Kasumi-1 (cell line): ENCODE measurements at regions not wholly inside any gene's neighbourhood (a gene's known extent, or its start where the extent isn't known, plus 50 kb on each side); places are given as distances from the start of the nearest gene placed in this dataset.

Experiments used
- DNase-seq, 2 experiments: peaks; one replicate each; lab custom pipeline; 2025; lab: John Stamatoyannopoulos, UW

DNA sequence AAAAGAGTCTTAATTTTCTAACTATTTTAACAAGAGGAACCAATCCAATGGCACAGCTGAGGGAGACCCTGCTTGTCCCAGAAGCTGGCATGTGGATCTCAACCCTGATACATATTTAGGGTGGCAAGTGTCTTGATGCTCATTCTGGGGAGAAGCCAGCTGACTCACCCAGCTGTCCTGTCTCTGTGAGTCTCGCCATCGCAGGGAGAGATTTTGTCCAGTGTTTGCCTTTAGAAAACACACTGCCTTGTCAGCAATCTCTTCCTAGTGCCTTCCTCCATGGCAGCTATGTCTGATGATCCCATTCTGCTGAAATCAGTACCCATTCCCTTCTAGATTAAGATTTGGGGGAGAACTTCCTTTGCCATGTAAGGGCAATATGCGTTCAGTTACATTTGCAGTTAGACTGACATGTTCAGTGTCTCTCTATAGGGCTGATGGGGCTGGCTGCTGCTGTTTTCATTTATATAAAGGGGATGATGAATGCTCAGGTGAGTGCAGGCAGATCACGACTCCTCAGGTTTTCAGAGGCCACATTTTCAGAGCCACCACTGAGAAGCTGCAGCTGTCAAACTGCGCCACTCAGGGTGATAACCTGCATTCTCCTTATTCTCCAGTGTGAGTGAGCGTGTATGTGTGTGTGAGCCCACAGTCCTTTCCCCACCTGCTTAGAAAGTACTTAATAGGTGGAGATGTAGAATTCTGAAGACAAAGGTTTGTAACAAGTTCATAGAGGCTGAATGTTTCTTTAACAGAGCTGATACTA, 217.0 kb downstream of the GAS1 start:
- no peak for DNase-seq

GRCh38 chr9:86724529-86724928, 222.8 kb downstream of the GAS1 start:
- DNase-seq: no peak

- peak; percentile 60 to 75 for DNase-seq
Measured at GRCh38 chr9:86723346-86723745, 224.0 kb downstream of the GAS1 start.

GRCh38 chr9:86722706-86723075, 224.6 kb downstream of the GAS1 start:
- no peak for DNase-seq

- no peak for DNase-seq
Measured at GRCh38 chr9:86721843-86722705, 225.2 kb downstream of the GAS1 start.

GRCh38 chr9:86721226-86721781, 226.0 kb downstream of the GAS1 start:
- DNase-seq: no peak

DNA sequence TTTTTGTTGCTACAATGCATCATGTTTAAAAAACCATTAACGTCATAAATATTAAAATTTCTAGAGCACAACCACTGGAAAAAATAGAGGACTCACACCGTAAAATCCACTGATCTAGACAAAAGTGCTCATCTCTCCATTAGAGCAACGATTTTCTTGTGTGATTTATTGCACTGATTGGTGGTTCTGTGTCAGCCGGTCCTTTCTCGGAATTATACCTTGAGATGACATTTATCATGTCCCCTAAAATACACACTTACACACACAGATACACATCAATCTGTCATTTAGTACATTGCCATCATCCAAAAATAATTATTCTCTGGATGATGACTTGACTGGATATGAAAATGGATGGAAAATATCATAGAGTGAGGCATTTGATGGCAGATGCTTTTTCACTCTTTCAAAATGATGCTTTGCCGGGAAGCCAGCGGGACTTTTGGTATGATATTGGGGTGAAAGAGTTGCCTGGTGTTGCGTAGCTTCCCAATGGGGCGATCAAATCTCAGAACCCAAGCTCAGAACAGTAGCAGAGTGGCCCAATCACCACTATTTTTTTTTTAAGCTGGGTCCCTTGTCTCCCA, 226.6 kb downstream of the GAS1 start:
- no peak for DNase-seq

- DNase-seq: no peak
Measured at GRCh38 chr9:86718388-86719049, 228.8 kb downstream of the GAS1 start.

- no peak for DNase-seq
Measured at GRCh38 chr9:86716326-86716922, 230.9 kb downstream of the GAS1 start.

GRCh38 chr9:86714999-86715398, 232.3 kb downstream of the GAS1 start:
- no peak for DNase-seq

DNA sequence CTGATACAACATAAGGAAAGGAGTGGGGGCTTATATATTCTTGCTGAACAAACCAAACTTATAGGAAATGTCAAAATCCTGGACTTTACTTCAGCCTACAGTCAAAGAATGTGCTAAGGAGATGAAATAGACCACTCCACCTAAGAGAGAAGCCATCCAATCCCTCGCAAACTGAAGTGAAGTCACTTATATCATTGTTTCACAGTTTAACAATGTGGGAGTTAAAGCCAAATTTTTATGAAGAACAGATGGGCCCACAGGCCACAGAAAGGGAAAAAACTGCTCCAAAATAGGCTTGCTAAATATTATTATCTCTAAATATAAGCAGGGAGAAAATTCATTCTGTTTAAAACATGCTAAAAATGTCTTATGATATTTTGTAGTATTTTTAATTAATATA, 233.3 kb downstream of the GAS1 start:
- no peak for DNase-seq

DNA sequence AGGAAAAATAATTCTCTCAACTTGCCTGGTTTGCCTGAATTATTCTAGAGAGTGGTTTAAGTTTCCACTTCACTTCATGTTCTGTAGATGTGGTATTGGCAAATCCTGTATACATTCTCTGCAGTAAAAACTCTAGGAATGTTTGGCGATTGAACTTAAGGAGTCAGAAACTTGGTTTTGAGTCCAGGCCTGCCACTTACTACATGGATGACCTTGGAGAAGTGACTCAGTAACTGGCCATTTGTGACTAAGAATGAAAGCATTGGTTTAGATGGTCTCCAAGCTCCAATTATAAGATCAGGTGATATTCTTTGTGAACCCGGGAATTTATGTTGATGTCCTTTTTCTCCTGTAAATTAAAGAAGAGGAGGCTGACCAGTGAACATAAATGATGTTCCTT, 233.8 kb downstream of the GAS1 start:
- DNase-seq: no peak

DNA sequence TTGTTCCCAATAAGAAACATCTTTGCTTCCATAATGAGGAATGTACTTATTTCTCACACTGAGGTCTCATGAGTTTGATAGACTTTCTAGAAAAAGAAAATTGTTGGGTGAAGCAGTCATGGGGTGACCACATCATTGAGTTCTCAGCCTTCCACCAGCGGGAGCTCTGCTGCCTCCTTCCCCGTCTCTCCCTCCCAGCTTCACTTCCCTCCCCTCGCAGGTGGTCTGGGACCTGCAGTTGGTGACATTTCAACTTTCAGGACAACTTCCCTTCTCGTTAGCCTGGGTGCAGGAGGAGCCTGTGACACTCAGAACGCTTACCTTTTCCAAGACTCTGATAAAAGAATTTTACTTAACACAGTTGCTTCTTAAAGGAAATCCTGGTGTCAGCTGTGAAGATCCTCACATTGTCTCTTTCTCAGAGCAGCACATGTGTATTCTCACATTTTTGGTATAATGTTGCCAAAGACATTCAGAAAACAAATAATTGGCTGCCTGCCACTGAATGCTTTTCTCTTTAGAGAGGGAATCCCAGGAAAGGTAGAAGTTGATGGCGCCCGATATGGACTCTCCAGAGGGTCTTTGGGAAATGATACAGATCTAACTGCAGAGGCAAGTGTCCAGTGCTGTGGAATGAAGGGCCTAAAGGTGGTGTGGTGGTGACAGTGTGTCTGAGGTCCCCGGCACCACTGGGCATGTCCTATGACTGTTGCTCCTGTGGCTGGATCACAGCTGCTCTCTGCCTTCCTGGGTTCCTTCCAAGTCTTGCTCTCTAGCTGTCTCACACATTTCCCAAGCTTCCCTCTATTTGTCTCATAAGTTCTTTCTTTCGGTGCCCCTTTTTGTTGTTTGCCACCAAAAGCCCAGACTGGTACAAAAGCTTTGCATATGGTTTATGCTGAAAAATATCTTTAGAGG, 238.1 kb downstream of the GAS1 start:
- DNase-seq: peak; percentile 20 to 39

- DNase-seq: no peak
Measured at GRCh38 chr9:86707932-86708510, 239.3 kb downstream of the GAS1 start.

DNA sequence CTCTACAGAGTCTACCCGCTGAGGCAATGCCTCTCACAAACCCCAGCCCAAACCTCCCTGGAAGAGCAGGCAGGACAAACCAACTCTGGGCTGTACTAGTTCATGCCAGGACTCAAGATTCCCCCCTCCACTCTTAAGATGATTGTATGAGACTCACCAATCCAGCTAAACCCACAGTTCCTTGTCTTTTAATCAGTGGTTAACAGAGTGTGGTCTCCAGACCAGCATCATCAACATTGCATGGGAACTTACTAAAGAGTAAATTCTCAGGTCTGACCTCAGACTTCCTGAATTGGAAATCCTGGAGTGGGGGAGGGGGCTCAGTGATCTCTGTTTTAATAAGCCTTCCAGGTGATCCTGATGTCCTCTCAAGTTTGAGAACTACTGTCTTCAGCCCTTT, 240.9 kb downstream of the GAS1 start:
- no peak for DNase-seq

DNA sequence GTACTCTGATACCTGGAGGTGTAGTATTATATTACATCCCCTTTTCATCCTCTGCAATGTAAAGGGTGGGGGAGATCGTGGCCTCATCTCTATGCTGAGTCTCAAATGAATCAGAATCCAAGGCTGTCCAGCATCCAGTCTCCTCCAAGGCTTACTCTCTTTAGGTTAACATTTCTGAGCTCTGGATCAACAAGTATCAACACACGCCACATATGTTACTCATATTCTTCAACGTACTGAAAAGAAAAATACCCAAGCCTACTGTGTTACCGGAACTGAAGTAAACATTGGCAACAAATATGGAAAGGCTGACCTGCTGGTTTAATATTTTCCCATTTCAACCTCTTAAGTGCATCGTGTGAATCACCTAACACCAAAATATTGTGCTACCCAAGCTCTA, 241.8 kb downstream of the GAS1 start:
- DNase-seq: no peak

- no peak for DNase-seq
Measured at GRCh38 chr9:86703346-86703745, 244.0 kb downstream of the GAS1 start.

- DNase-seq: peak in 1 of 2 experiments; percentile 5
Measured at GRCh38 chr9:86700629-86701028, 246.7 kb downstream of the GAS1 start.

DNA sequence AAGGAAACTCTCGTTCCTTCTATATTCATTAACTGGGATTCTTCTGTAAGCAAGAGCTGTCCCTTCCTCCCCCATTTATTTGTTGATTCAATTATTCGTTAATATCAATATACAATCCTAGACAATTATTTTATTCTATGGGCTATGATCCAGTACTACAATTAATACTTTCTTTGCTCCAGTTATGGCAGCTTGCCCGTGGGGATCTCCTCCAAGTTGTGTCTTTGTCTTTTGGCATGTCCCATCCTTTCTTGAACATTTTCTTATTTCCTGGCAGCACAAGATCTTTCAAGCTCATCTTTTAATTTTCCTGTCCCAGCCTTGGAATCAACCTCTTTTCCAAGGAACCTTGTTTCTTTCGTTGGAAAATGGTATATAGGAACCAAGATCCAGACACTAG, 249.3 kb downstream of the GAS1 start:
- no peak for DNase-seq

- DNase-seq: no peak
Measured at GRCh38 chr9:86697213-86697612, 250.1 kb downstream of the GAS1 start.
